ENCODE measurements at regions not wholly inside any gene's neighbourhood (a gene's known extent, or its start where the extent isn't known, plus 50 kb on each side); places are given as distances from the start of the nearest gene placed in this dataset.

- TF ChIP-seq CTCF (IDR thresholded peaks at IDR 0.05): no peak
- no peak for TF ChIP-seq POLR2A (IDR thresholded peaks at IDR 0.05)
Measured at GRCh38 chr1:187903223-187903622, 1074.5 kb downstream of the PLA2G4A start.

Measured in body of pancreas (tissue), 4 donors.